SK-N-SH (cell line): ENCODE measurements at regions not wholly inside any gene's neighbourhood (a gene's known extent, or its start where the extent isn't known, plus 50 kb on each side); places are given as distances from the start of the nearest gene placed in this dataset.

Experiments used
- EZH2phosphoT487 ChIP-seq: fragments of 200-600 bp; sonication (generic); IDR thresholded peaks from 2 replicates; pipeline ENCODE4 v1.6.1; 2017; ENCODE audit warnings: low read depth, mixed run types, mild to moderate bottlenecking, antibody characterized with exemption, moderate library complexity, borderline replicate concordance
- NRF1 ChIP-seq: IDR thresholded peaks from 2 replicates; pipeline ENCODE4 v1.6.1; 2012; ENCODE audit warnings: low read depth, mild to moderate bottlenecking, low read length
- RAD21 ChIP-seq: IDR thresholded peaks from 2 replicates; pipeline ENCODE4 v1.6.1; 2012; ENCODE audit warnings: mild to moderate bottlenecking, low read length
- RFX5 ChIP-seq: IDR thresholded peaks from 2 replicates; pipeline ENCODE4 v1.6.1; 2012; ENCODE audit warnings: mild to moderate bottlenecking, improper control_type of control experiment, low read length
- SIN3A ChIP-seq: IDR thresholded peaks from 2 replicates; pipeline ENCODE4 v1.6.1; 2012; ENCODE audit warnings: low read depth, mild to moderate bottlenecking, low read length, moderate library complexity, borderline replicate concordance
- SMC3 ChIP-seq: IDR thresholded peaks from 2 replicates; pipeline ENCODE4 v1.6.1; 2012; ENCODE audit warnings: low read depth, low read length, improper control_type of control experiment
- TAF1 ChIP-seq: IDR thresholded peaks from 2 replicates; pipeline ENCODE4 v1.6.1; 2012; ENCODE audit warnings: low read depth, mild to moderate bottlenecking, low read length, moderate library complexity, borderline replicate concordance
- YY1 ChIP-seq: IDR thresholded peaks from 2 replicates; pipeline ENCODE4 v1.4.0; 2012; ENCODE audit warnings: low read depth, mild to moderate bottlenecking
- TF ChIP-seq, protein P1 (sequence below): fragments of 200-600 bp; sonication (generic); IDR thresholded peaks from 2 replicates; pipeline ENCODE4 v1.6.1; 2017; ENCODE audit warnings: antibody characterized with exemption, mild to moderate bottlenecking, moderate library complexity
- TF ChIP-seq, protein P2 (sequence below): IDR thresholded peaks from 2 replicates; pipeline ENCODE4; 2012
- TF ChIP-seq, protein P3 (sequence below): IDR thresholded peaks from 2 replicates; pipeline ENCODE4 v1.4.0; 2012; ENCODE audit warnings: low read depth
- TF ChIP-seq, protein P4 (sequence below): IDR thresholded peaks from 2 replicates; pipeline ENCODE4 v1.4.0; 2012; ENCODE audit warnings: low read depth, borderline replicate concordance

DNA sequence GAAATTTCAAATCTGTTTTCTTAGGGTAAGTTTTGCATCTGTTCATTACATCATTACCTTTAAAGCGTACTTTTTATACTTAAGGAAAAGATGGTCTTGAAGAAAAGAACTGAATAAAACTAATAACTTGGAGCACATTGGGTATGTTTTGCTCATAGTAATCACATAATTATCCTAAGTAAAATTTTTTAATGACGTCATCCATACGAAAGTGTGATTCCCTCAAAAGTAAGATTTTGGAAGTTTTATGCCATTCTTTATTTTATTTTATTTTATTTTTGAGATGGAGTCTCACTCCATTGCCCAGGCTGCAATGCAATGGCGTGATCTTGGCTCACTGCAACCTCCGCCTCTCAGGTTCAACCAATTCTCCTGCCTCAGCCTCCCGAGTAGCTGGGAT, 1516.6 kb upstream of the TENM3 start:
- TF ChIP-seq, protein P1, sequence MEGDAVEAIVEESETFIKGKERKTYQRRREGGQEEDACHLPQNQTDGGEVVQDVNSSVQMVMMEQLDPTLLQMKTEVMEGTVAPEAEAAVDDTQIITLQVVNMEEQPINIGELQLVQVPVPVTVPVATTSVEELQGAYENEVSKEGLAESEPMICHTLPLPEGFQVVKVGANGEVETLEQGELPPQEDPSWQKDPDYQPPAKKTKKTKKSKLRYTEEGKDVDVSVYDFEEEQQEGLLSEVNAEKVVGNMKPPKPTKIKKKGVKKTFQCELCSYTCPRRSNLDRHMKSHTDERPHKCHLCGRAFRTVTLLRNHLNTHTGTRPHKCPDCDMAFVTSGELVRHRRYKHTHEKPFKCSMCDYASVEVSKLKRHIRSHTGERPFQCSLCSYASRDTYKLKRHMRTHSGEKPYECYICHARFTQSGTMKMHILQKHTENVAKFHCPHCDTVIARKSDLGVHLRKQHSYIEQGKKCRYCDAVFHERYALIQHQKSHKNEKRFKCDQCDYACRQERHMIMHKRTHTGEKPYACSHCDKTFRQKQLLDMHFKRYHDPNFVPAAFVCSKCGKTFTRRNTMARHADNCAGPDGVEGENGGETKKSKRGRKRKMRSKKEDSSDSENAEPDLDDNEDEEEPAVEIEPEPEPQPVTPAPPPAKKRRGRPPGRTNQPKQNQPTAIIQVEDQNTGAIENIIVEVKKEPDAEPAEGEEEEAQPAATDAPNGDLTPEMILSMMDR = no peak
- no peak for TF ChIP-seq TAF1
- TF ChIP-seq EZH2phosphoT487 = no peak
- TF ChIP-seq, protein P2, sequence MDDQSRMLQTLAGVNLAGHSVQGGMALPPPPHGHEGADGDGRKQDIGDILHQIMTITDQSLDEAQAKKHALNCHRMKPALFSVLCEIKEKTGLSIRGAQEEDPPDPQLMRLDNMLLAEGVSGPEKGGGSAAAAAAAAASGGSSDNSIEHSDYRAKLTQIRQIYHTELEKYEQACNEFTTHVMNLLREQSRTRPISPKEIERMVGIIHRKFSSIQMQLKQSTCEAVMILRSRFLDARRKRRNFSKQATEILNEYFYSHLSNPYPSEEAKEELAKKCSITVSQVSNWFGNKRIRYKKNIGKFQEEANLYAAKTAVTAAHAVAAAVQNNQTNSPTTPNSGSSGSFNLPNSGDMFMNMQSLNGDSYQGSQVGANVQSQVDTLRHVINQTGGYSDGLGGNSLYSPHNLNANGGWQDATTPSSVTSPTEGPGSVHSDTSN = no peak
- no peak for TF ChIP-seq RAD21
- no peak for TF ChIP-seq NRF1
- TF ChIP-seq, protein P3, sequence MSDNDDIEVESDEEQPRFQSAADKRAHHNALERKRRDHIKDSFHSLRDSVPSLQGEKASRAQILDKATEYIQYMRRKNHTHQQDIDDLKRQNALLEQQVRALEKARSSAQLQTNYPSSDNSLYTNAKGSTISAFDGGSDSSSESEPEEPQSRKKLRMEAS = no peak
- TF ChIP-seq, protein P4, sequence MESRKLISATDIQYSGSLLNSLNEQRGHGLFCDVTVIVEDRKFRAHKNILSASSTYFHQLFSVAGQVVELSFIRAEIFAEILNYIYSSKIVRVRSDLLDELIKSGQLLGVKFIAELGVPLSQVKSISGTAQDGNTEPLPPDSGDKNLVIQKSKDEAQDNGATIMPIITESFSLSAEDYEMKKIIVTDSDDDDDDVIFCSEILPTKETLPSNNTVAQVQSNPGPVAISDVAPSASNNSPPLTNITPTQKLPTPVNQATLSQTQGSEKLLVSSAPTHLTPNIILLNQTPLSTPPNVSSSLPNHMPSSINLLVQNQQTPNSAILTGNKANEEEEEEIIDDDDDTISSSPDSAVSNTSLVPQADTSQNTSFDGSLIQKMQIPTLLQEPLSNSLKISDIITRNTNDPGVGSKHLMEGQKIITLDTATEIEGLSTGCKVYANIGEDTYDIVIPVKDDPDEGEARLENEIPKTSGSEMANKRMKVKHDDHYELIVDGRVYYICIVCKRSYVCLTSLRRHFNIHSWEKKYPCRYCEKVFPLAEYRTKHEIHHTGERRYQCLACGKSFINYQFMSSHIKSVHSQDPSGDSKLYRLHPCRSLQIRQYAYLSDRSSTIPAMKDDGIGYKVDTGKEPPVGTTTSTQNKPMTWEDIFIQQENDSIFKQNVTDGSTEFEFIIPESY = no peak
- TF ChIP-seq YY1 = no peak
- TF ChIP-seq SIN3A = no peak
- TF ChIP-seq SMC3 = no peak
- TF ChIP-seq RFX5 = no peak
